Left ventricle myocardium superior (tissue), 1 donor: ENCODE measurements at regions not wholly inside any gene's neighbourhood (a gene's known extent, or its start where the extent isn't known, plus 50 kb on each side); places are given as distances from the start of the nearest gene placed in this dataset.

Source experiments
- ATAC-seq: fragments of 200-7000 bp; cut with Tn5 transposase; one replicate; pipeline ENCODE4 v1.9.1; 2020; ENCODE audit warnings: mild to moderate bottlenecking, moderate library complexity
- DNase-seq: peaks from one replicate; pipeline ENCODE4 v3.0.0-alpha.2; 2020
- intact Hi-C: fragments of 100-400 bp; cut with micrococcal nuclease; formaldehyde crosslinking; loops from one replicate; pipeline ENCODE4 v1.11.0; 2022
- donor health status: DM: no; HTN: yes; CAD: no; lungs with severe emphysema.

DNA sequence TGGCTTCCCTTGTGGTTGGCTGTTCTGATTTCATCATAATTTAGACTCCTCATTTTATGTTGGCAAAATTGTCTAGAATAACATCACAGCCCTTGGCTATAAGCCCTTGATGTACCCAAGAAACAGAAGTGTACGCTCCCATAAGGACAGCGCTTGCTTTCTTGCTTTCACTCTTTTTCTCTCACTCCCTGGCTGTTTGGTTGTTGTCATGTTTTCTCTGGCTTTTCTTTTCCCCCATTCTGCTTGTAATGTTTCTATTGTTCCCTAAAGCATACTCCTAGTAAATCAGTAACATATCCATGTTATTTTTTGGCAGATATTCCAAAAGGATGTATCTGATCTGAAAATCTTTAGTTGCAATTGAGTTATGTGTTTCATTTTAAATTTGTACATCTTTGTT lies 530.5 kb downstream of the NOVA1 start:
- DNase-seq (no peak), ATAC-seq (no peak)
- intact Hi-C loops, result no loop called here

DNA sequence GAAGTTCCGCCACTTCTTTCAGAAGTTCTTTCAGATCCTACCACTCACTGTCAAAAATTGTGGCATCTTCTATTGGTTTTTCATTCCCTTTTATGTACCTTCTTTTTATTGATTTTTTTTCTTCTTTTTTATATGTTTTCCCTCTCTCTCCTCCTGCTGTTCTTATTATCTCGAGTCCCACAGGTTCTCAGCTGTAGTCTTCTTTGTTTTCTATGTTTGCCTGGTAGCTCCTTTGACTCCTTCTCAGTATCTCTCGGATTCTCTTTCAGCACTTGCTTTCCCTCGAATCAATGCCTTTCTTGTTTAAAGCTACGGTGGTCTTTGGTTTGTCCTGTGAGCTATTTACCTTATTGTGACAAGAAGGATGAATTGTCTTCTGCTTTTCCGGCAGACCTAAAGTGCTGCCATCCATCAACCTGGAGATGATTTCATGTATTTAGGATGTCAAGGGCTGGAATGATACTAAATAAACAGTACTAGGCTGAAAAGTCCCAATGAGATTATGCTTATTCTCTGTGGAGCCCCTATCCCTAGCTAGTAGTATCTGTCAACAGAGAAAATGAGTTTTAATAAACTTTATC lies 541.7 kb downstream of the NOVA1 start:
- ATAC-seq, result no peak
- intact Hi-C loops, result no loop called here

GRCh38 chr14:26032348-26032747 lies 565.5 kb downstream of the NOVA1 start:
- intact Hi-C loops, result no loop called here
- no peak for ATAC-seq
- DNase-seq, result no peak

More for the DNA sequence above, 541.7 kb downstream of the NOVA1 start:
- no peak for DNase-seq

- DNase-seq (no peak), ATAC-seq (no peak)
- intact Hi-C loops, result no loop called here
Observed at GRCh38 chr14:26026384-26026783, 571.4 kb downstream of the NOVA1 start.

GRCh38 chr14:26023967-26024366 lies 573.9 kb downstream of the NOVA1 start:
- DNase-seq (no peak), ATAC-seq (no peak)
- intact Hi-C loops, result no loop called here

DNA sequence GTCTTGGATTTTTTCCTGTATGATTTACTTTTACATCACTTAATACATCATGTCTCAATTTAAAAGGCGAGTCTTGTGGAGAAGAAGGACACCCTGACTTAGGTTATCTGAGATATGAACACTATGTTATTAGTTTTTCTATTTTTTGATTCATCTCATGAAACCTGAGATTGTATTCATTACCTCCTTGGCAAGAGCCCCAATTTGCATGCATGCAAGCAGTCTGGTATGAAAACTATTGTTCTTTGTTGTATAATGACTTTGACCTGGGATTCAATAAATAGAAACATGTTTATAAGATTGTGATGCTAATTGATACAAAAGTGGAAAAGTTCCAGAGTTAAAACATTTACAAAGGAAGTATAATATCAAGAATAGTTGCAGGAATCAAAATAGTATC lies 576.1 kb downstream of the NOVA1 start:
- DNase-seq, result no peak
- no peak for ATAC-seq
- intact Hi-C loops, result no loop called here

DNA sequence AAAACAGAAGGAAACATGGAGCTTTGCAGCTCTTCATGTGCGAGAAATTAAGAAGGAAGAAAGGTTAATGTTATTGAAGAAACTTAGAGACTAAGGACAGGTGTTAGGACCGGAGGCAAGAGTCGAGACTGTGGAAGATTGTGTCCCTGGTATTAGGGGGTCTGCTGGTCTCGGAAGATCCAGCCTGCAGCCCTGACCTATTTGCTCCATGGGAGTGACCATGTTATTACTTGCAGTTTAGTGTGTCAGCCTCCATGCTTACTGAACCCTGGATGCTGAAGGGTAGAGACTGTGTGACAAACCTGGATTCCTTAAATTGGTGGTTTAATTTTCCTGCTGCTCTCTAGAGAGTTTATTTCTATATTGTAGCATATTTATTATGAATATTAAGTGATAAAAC lies 580.6 kb downstream of the NOVA1 start:
- DNase-seq (no peak), ATAC-seq (no peak)
- intact Hi-C loops, result no loop called here

DNA sequence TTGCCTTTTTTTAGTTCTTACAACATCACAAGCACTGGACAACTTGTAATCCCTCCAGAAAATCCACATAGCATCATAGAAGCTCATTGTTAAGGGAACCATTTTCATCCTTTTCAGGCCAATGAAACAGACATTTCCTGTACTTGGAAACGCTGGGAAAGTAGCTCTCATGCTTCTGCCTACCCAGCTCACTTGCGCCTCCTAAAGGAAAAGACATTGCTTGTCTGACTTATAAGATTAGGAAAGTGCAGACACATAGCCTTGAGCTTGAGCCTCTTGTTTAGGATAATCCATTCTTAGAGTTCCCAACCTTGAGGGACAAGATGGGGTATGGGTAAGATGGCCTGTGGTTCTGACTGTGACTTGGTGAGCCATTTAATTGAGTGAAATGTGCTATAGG lies 589.5 kb downstream of the NOVA1 start:
- DNase-seq, result no peak
- no peak for ATAC-seq
- intact Hi-C loops, result no loop called here

DNA sequence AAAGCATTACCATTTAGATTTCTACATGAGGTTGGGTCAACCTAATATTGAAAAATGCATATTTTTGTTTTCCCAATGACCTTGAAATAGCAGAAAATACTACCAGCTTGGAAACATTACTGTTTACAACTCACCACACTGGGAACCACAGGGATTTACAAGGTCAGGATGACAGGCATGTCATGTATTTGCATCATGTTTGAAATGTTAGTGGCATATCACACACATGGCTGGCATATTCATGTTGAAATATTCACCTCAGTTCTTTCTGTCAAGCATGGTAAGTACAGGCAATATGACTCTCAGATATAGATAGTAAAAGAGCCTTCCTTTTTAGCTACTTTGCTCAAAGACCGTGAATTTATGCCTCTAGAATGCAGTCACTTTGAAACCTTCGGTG lies 593.5 kb downstream of the NOVA1 start:
- DNase-seq (no peak), ATAC-seq (no peak)
- intact Hi-C loops, result no loop called here

GRCh38 chr14:25993830-25994229 lies 604.0 kb downstream of the NOVA1 start:
- ATAC-seq (no peak), DNase-seq (no peak)
- intact Hi-C loops, result no loop called here

- ATAC-seq, result no peak
- DNase-seq, result no peak
- intact Hi-C loops, result no loop called here
Observed at GRCh38 chr14:25988536-25988935, 609.3 kb downstream of the NOVA1 start.

DNA sequence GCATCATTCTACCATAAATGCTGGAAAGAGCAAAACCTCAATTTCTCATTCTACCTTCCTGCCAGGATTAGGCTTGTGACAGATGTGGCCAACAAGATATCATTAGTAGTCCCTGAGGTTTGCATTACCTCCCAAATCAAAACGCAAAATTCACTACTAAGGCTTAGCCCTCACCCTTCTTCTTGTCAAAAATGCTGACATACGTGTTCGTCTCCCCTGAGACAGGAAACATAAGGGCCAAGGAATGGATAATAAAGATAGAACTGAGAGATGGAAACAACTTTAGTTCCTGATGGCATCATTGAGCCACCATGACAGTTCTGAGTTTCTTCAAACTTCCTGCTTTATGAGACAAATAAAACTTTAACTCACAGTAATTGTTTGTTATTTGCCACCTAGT lies 642.1 kb downstream of the NOVA1 start:
- intact Hi-C loops, result no loop called here
- DNase-seq, result no peak
- no peak for ATAC-seq

GRCh38 chr14:25953532-25954139 lies 644.2 kb downstream of the NOVA1 start:
- DNase-seq (no peak), ATAC-seq (no peak)
- intact Hi-C loops, result no loop called here

DNA sequence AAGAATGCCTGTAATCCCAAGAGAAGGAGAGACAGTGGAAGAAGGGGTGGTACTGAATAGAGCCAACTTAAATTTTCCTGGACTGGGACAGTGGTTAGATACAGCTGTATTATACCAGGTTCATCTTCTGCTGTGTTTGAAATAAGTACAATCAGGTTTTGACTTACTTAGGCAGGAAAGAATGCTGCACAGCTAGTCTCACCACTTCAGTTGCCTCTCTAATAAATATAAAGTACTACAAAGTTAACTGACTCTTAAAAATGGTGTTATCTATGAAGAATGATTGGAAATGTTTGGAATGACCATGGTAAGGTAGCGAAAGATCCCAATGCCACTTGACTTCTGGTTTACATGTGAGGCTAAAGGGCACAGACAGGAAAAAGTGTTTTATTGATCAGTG lies 652.1 kb downstream of the NOVA1 start:
- DNase-seq (no peak), ATAC-seq (no peak)
- intact Hi-C loops, result no loop called here

DNA sequence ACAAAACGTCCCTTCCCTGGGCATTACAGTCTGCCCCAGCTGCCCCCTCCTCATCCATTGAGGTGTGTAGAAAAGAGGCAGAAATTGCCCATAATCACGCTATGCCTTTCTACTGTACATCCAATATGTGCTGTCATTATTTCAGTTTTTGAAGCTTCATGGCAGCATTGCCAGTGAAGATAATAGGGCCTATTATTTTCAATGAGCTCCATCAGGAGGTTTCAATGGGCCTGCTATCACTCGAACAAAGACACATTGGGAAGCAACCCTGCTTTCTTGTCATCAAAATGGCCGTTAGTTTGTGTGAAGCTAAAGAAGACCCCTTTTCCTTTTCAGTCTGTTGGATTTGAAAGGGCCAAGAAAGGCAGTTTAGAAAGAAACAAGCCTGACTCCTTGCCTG lies 653.8 kb downstream of the NOVA1 start:
- no peak for ATAC-seq
- DNase-seq, result no peak
- intact Hi-C loops, result no loop called here

DNA sequence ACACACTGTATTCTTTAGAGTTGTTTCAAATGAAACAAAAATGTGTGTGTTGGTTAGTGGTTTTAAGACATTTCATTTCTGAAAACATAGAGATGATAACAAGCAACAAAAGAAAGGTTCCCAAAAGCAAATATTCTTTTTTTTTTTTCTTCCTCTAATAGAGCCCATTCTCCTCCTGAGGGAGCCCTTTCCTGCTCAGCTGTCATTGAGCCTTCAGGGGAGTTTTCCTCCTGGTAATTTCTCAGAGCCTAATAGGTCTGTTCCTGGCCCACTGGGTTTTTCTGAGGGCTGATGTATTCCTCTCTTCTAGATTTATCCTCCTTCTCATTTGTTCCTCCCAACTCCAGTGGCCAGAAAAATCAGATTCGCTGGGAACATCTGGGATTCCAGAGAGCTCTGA lies 654.5 kb downstream of the NOVA1 start:
- ATAC-seq (no peak), DNase-seq (no peak)
- intact Hi-C loops, result no loop called here

GRCh38 chr14:25942090-25942489 lies 655.7 kb downstream of the NOVA1 start:
- intact Hi-C loops, result no loop called here
- no peak for ATAC-seq

GRCh38 chr14:25933731-25934130 lies 664.1 kb downstream of the NOVA1 start:
- ATAC-seq (no peak), DNase-seq (no peak)
- intact Hi-C loops, result no loop called here

More at GRCh38 chr14:25942090-25942489, 655.7 kb downstream of the NOVA1 start:
- no peak for DNase-seq

DNA sequence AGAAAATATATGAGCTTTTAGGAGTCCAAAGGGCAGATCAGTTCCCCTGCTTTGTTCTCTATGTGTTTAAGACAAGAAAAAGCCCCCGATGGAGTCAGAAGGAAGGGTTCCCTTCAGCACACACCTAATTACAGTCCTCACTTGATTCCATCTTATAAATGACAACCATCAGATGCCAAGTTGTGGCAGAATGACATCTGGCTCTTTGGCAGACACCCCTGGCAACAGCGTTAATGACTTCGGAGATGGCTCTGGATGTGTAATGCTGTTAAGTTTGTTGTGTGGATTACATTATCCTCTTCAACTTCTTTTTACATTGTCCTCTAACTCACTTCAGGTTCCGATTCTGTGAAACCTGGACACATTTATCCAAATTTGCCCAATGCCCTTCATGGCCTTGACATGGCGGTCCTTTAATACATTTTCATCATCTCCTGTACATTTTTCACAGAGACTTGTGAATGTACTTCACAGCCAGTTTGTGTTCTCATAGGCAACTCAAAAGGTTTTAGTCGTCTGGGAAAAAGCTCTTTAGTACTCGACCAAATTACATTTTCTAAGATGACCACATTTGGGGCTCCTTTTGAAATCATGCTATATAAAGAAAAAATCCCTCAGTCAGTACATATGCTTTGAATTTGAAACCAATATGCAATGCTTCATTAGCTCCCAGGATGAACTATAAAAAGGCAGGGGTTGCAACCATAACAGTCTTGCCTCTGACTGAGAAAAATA lies 667.8 kb downstream of the NOVA1 start:
- ATAC-seq, result no peak
- intact Hi-C loops, result no loop called here

DNA sequence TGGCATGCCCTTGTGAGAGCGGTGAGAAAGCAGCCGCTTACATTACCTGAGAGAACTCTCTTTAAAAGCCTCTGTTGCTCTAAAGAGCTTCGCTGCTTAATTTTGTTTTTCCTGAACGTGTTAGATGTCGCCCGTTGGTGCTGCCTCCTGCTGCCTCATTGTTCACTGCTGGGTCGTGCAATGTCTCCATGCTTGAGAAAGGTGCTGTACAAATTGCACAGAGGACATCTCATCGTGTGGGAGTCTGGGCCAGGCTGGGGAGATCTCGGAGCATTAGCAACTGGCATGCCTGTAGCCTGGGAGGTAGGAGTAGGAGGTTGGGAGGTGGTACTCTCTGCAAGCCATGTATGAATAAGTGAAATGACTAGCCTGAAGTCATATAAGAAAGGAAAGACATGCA lies 686.0 kb downstream of the NOVA1 start:
- intact Hi-C loops, result no loop called here
- ATAC-seq (no peak), DNase-seq (no peak)

More for the DNA sequence above, 667.8 kb downstream of the NOVA1 start:
- DNase-seq, result no peak
